HepG2 (cell line): ENCODE measurements at regions not wholly inside any gene's neighbourhood (a gene's known extent, or its start where the extent isn't known, plus 50 kb on each side); places are given as distances from the start of the nearest gene placed in this dataset.

Experiments
- ATAC-seq: fragments of 200-7000 bp; cut with Tn5 transposase; 3 replicates; pipeline ENCODE4 v1.9.1; 2020; ENCODE audit warnings: mild to moderate bottlenecking, moderate library complexity
- BruUV-seq: library from RNA; stranded (reverse); fragments of 400-500 nt; replicated peaks from 2 replicates; lab custom pipeline; 2021; lab: Mats Ljungman, UMichigan
- CTCF ChIA-PET: fragments of 300-600 bp; formaldehyde crosslinking; extraction: SDS; loops from one replicate; lab custom pipeline; 2021; ENCODE audit warnings: low total read pairs, inconsistent platforms, low intra/inter-chr PET ratio; lab: Yijun Ruan, JAX
- POLR2A ChIA-PET: fragments of 350-600 bp; sonication (Branson Sonifier 250); formaldehyde crosslinking; loops from one replicate; lab custom pipeline; 2020; ENCODE audit warnings: antibody characterized with exemption, inconsistent platforms; lab: Yijun Ruan, JAX
- DNase-seq: peaks from one replicate; pipeline ENCODE4 v3.0.0-alpha.2; 2015; ENCODE audit warnings: low spot score
- FAIRE-seq: peaks from 3 replicates; lab custom pipeline; 2011; peaks lifted over from hg19 to GRCh38; lab: Jason Lieb, UNC
- H2AFZ ChIP-seq: one replicate; pipeline ENCODE4 v1.6.1; 2011; ENCODE audit warnings: low read length, inconsistent platforms
- H3K27ac ChIP-seq: fragments of 300-600 bp; 3 replicates; pipeline ENCODE4 v1.8.0; 2011; ENCODE audit warnings: mixed run types, mild to moderate bottlenecking, mixed read lengths, low read length, inconsistent platforms; ENCODE audit not compliant: insufficient read depth; ENCODE audit errors: extremely low read length
- H3K27me3 ChIP-seq, 2 experiments: fragments of 200-600 bp in 1 of 2; 2 replicates in 1 of 2; 3 replicates in 1 of 2; pipeline versions ENCODE4 v1.6.0 to v1.8.0; 2011; ENCODE audit warnings: low read length in 2 of 2, mild to moderate bottlenecking in 2 of 2, moderate library complexity in 2 of 2, inconsistent platforms in 1 of 2; ENCODE audit not compliant: insufficient read depth in 2 of 2, control insufficient read depth in 1 of 2
- H3K36me3 ChIP-seq, 2 experiments: fragments of 200-600 bp in 1 of 2; replicated peaks in 1 of 2; 2 replicates in 1 of 2; 3 replicates in 1 of 2; pipeline versions ENCODE4 v1.5.1 to v1.8.0; 2011; ENCODE audit warnings: low read length in 2 of 2, inconsistent platforms in 1 of 2; ENCODE audit not compliant: insufficient read depth in 2 of 2, control insufficient read depth in 1 of 2
- H3K4me1 ChIP-seq: 2 replicates; pipeline ENCODE4 v1.5.1; 2012; ENCODE audit warnings: low read length, inconsistent platforms; ENCODE audit not compliant: insufficient read depth
- H3K4me2 ChIP-seq: 2 replicates; pipeline ENCODE4 v1.6.0; 2011; ENCODE audit warnings: low read depth, low read length, inconsistent platforms
- H3K4me3 ChIP-seq, 3 experiments: fragments of 200-600 bp in 1 of 3; sonication (generic), shearing (Covaris generic) in 1 of 3; replicated peaks in 1 of 3; 2 replicates each; pipeline ENCODE4 v1.5.1; 2011 to 2016; ENCODE audit warnings: low read length in 3 of 3, inconsistent platforms in 2 of 3, low read depth in 2 of 3, mild to moderate bottlenecking in 2 of 3, control low read depth in 1 of 3, mixed read lengths in 1 of 3; ENCODE audit not compliant: insufficient read depth in 1 of 3
- H3K79me2 ChIP-seq: one replicate; pipeline ENCODE4 v1.6.1; 2011; ENCODE audit warnings: low read length, inconsistent platforms; ENCODE audit not compliant: insufficient read depth
- H3K9ac ChIP-seq: 2 replicates; pipeline ENCODE4 v1.6.0; 2011; ENCODE audit warnings: mild to moderate bottlenecking, low read depth, low read length, inconsistent platforms; ENCODE audit not compliant: insufficient read depth
- H3K9me3 ChIP-seq: 2 replicates; pipeline ENCODE4 v1.5.1; 2012; ENCODE audit warnings: mild to moderate bottlenecking, low read length
- H4K20me1 ChIP-seq: 2 replicates; pipeline ENCODE4 v1.6.0; 2011; ENCODE audit warnings: inconsistent platforms, mild to moderate bottlenecking, low read length, moderate library complexity; ENCODE audit not compliant: insufficient read depth
- GTF2F1 ChIP-seq: fragments of 150-350 bp; IDR thresholded peaks from 2 replicates; pipeline ENCODE4 v1.6.1; 2014; ENCODE audit warnings: low read length
- HNF4A ChIP-seq: sonication (generic); formaldehyde crosslinking; IDR thresholded peaks from 2 replicates; pipeline ENCODE4 v1.4.0; 2020; ENCODE audit warnings: missing genetic modification reagents
- JUND ChIP-seq: sonication (generic); formaldehyde crosslinking; IDR thresholded peaks from 2 replicates; pipeline ENCODE4 v1.8.0; 2022; ENCODE audit warnings: mild to moderate bottlenecking, missing genetic modification reagents
- NFE2L1 ChIP-seq: sonication (generic); formaldehyde crosslinking; IDR thresholded peaks from 2 replicates; pipeline ENCODE4 v1.4.0; 2020; ENCODE audit warnings: missing genetic modification reagents, mild to moderate bottlenecking, borderline replicate concordance
- POLR2A ChIP-seq, 2 experiments: IDR thresholded peaks; 2 replicates each; pipeline ENCODE4 v1.6.1; 2011; ENCODE audit warnings: low read depth in 2 of 2, low read length in 2 of 2, mild to moderate bottlenecking in 1 of 2, moderate library complexity in 1 of 2; ENCODE audit not compliant: insufficient read depth in 1 of 2
- SMAD1 ChIP-seq: sonication (generic); formaldehyde crosslinking; IDR thresholded peaks from 2 replicates; pipeline ENCODE4 v1.4.0; 2020; ENCODE audit warnings: missing genetic modification reagents, low read depth, mild to moderate bottlenecking, borderline replicate concordance
- SRSF1 ChIP-seq: fragments of 200-400 bp; formaldehyde crosslinking; optimal IDR thresholded peaks from 2 replicates; pipeline ENCODE3; 2017; ENCODE audit warnings: mild to moderate bottlenecking, low read depth, low read length, moderate library complexity
- ZNF549 ChIP-seq: sonication (generic); formaldehyde crosslinking; IDR thresholded peaks from 2 replicates; pipeline ENCODE4 v1.5.0; 2020; ENCODE audit warnings: missing genetic modification reagents
- ZNF562 ChIP-seq: sonication (generic); formaldehyde crosslinking; IDR thresholded peaks from 2 replicates; pipeline ENCODE4 v1.8.0; 2022; ENCODE audit warnings: missing genetic modification reagents, borderline replicate concordance
- ZNF746 ChIP-seq: sonication (generic); formaldehyde crosslinking; IDR thresholded peaks from 2 replicates; pipeline ENCODE4 v1.8.0; 2022; ENCODE audit warnings: mild to moderate bottlenecking, missing genetic modification reagents
- ZNF841 ChIP-seq: sonication (generic); formaldehyde crosslinking; IDR thresholded peaks from 2 replicates; pipeline ENCODE4 v1.8.1; 2023; ENCODE audit warnings: missing genetic modification reagents, borderline replicate concordance
- WGBS: methylation state at CpG from one replicate; pipeline ENCODE4 v1.1.6; 2017; ENCODE audit warnings: low lambda C conversion rate; 5-methylcytosine and 5-hydroxymethylcytosine counted together
- in situ Hi-C: cut with HindIII; loops from 2 replicates; pipeline ENCODE4 v1.10.0; 2017; ENCODE audit warnings: low pct_unique_long_range_greater_than_20kb; ENCODE audit not compliant: extremely low pct_ligation_motif_present
- intact Hi-C: fragments of 100-400 bp; cut with micrococcal nuclease; formaldehyde crosslinking; loops from one replicate; pipeline ENCODE4 v1.10.0; 2022; ENCODE audit not compliant: unreplicated experiment
- TF ChIP-seq, protein P1 (sequence below): sonication (generic); formaldehyde crosslinking; IDR thresholded peaks from 2 replicates; pipeline ENCODE4 v1.8.0; 2023; ENCODE audit warnings: mild to moderate bottlenecking, missing genetic modification reagents
- TF ChIP-seq, protein P2 (sequence below): sonication (generic); formaldehyde crosslinking; IDR thresholded peaks from 2 replicates; pipeline ENCODE4 v1.4.0; 2020; ENCODE audit warnings: missing genetic modification reagents
- TF ChIP-seq, protein P3 (sequence below): sonication (generic); formaldehyde crosslinking; IDR thresholded peaks from 2 replicates; pipeline ENCODE4 v1.5.0; 2020; ENCODE audit warnings: mild to moderate bottlenecking, missing genetic modification reagents
- TF ChIP-seq, protein P4 (sequence below): sonication (generic); formaldehyde crosslinking; conservative IDR thresholded peaks from 2 replicates; pipeline ENCODE4 v1.4.0; 2020; ENCODE audit warnings: missing genetic modification reagents
- TF ChIP-seq, protein P5 (sequence below): sonication (generic); formaldehyde crosslinking; IDR thresholded peaks from 2 replicates; pipeline ENCODE4 v1.5.0; 2020; ENCODE audit warnings: mild to moderate bottlenecking, missing genetic modification reagents

DNA sequence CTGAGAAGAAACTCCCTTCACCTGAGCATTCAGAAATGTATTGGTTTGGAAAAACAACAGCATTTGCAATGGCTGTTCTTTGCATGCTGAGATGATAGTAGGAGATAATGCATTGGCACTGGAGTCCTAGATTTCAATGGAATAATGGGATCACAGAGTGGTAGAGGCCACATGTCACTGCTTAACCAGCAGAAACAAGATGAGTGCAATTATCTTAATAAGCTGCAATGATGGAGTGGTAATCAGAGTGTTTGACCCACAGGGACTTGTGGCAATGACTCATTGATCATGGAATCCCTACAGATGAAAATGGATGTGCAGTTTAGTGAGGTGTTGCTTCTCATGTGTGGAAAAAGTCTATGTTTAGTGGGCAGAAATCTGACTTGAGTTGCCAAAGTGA is 218.8 kb upstream of the ZEB2 start (continued):
- TF ChIP-seq, protein P1, sequence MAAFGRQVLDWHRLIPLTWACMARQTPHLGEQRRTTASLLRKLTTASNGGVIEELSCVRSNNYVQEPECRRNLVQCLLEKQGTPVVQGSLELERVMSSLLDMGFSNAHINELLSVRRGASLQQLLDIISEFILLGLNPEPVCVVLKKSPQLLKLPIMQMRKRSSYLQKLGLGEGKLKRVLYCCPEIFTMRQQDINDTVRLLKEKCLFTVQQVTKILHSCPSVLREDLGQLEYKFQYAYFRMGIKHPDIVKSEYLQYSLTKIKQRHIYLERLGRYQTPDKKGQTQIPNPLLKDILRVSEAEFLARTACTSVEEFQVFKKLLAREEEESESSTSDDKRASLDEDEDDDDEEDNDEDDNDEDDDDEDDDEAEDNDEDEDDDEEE: no peak
- no peak for TF ChIP-seq ZNF841

DNA sequence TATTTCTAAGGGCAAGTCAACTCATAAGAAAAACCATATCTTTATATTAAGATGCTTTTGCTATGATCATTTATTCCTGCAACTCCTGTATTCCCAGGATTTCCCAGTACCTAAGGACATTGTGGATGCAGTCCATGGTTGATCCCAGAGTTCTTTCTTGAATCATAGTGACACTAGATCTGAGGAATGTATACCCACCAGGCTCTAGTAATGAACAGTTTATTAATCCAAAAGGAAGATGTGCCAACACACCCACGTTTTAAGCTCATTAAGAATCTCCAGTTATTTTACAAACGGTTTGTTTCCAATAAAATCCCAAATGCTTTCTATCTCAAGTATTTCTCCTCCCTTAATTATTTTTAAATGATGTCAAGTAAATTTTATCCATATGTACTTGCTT is 210.8 kb upstream of the ZEB2 start:
- BruUV-seq: no TSS peak
- CTCF ChIA-PET: no interaction called here
- peaks cover 29% of the 10 kb centered on the region for H3K9me3 ChIP-seq
- no peak overlapping the region for H3K4me3 ChIP-seq
- no peak overlapping the region for H3K9ac ChIP-seq
- ATAC-seq (no peak), DNase-seq (no peak), FAIRE-seq (no peak)
- in situ Hi-C loops (no loop called here), intact Hi-C loops (no loop called here)
- no peaks in the 10 kb centered on the region for H3K4me1 ChIP-seq
- no peak overlapping the region for H2AFZ ChIP-seq
- H3K27me3 ChIP-seq: no peaks in the 10 kb centered on the region
- H3K4me2 ChIP-seq: no peak overlapping the region
- POLR2A ChIA-PET: no interaction called here
- no peaks in the 10 kb centered on the region; the same call in 1 of the 2 replicates for H4K20me1 ChIP-seq
- H3K36me3 ChIP-seq: no peaks in the 10 kb centered on the region
- no peak overlapping the region for H3K27ac ChIP-seq
- WGBS: 0% methylated on average over 2 of the region's 2 CpGs
- H3K79me2 ChIP-seq: no peaks in the 10 kb centered on the region
- TF ChIP-seq, protein P2, sequence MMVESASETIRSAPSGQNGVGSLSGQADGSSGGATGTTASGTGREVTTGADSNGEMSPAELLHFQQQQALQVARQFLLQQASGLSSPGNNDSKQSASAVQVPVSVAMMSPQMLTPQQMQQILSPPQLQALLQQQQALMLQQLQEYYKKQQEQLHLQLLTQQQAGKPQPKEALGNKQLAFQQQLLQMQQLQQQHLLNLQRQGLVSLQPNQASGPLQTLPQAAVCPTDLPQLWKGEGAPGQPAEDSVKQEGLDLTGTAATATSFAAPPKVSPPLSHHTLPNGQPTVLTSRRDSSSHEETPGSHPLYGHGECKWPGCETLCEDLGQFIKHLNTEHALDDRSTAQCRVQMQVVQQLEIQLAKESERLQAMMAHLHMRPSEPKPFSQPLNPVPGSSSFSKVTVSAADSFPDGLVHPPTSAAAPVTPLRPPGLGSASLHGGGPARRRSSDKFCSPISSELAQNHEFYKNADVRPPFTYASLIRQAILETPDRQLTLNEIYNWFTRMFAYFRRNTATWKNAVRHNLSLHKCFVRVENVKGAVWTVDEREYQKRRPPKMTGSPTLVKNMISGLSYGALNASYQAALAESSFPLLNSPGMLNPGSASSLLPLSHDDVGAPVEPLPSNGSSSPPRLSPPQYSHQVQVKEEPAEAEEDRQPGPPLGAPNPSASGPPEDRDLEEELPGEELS (CRISPR knock-in tag): no peak
- TF ChIP-seq ZNF746 (CRISPR knock-in tag) (no peak), JUND (no peak), NFE2L1 (CRISPR knock-in tag) (no peak), POLR2A (IDR thresholded peaks at IDR 0.05; ENCODE audit: insufficient read depth in 1 of 2, low read depth in 2 of 2, low read length in 2 of 2) (no peak), SMAD1 (CRISPR knock-in tag) (no peak), ZNF562 (CRISPR knock-in tag) (no peak), HNF4A (CRISPR knock-in tag) (no peak), GTF2F1 (no peak), SRSF1 (no peak), ZNF549 (no peak)
- TF ChIP-seq, protein P3, sequence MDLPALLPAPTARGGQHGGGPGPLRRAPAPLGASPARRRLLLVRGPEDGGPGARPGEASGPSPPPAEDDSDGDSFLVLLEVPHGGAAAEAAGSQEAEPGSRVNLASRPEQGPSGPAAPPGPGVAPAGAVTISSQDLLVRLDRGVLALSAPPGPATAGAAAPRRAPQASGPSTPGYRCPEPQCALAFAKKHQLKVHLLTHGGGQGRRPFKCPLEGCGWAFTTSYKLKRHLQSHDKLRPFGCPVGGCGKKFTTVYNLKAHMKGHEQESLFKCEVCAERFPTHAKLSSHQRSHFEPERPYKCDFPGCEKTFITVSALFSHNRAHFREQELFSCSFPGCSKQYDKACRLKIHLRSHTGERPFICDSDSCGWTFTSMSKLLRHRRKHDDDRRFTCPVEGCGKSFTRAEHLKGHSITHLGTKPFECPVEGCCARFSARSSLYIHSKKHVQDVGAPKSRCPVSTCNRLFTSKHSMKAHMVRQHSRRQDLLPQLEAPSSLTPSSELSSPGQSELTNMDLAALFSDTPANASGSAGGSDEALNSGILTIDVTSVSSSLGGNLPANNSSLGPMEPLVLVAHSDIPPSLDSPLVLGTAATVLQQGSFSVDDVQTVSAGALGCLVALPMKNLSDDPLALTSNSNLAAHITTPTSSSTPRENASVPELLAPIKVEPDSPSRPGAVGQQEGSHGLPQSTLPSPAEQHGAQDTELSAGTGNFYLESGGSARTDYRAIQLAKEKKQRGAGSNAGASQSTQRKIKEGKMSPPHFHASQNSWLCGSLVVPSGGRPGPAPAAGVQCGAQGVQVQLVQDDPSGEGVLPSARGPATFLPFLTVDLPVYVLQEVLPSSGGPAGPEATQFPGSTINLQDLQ: no peak
- TF ChIP-seq, protein P4, sequence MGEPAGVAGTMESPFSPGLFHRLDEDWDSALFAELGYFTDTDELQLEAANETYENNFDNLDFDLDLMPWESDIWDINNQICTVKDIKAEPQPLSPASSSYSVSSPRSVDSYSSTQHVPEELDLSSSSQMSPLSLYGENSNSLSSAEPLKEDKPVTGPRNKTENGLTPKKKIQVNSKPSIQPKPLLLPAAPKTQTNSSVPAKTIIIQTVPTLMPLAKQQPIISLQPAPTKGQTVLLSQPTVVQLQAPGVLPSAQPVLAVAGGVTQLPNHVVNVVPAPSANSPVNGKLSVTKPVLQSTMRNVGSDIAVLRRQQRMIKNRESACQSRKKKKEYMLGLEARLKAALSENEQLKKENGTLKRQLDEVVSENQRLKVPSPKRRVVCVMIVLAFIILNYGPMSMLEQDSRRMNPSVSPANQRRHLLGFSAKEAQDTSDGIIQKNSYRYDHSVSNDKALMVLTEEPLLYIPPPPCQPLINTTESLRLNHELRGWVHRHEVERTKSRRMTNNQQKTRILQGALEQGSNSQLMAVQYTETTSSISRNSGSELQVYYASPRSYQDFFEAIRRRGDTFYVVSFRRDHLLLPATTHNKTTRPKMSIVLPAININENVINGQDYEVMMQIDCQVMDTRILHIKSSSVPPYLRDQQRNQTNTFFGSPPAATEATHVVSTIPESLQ (CRISPR knock-in tag): no peak
- TF ChIP-seq, protein P5, sequence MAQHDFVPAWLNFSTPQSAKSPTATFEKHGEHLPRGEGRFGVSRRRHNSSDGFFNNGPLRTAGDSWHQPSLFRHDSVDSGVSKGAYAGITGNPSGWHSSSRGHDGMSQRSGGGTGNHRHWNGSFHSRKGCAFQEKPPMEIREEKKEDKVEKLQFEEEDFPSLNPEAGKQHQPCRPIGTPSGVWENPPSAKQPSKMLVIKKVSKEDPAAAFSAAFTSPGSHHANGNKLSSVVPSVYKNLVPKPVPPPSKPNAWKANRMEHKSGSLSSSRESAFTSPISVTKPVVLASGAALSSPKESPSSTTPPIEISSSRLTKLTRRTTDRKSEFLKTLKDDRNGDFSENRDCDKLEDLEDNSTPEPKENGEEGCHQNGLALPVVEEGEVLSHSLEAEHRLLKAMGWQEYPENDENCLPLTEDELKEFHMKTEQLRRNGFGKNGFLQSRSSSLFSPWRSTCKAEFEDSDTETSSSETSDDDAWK (CRISPR knock-in tag): no peak
